ACHN (cell line): ENCODE measurements at regions not wholly inside any gene's neighbourhood (a gene's known extent, or its start where the extent isn't known, plus 50 kb on each side); places are given as distances from the start of the nearest gene placed in this dataset.
"Not testable (repeated sequence)": the region's sequence is repeated elsewhere in the genome, so short reads cannot be mapped to it uniquely, and the experiment has no call there.

Source experiments
- DNase-seq: peaks from one replicate; pipeline ENCODE4 v3.0.0-alpha.2; 2015
- in situ Hi-C: cut with HindIII; loops from 2 replicates; pipeline ENCODE4 v1.10.0; 2017; ENCODE audit warnings: low sequenced_read_pairs, low pct_ligation_motif_present, low pct_unique_long_range_greater_than_20kb

DNA sequence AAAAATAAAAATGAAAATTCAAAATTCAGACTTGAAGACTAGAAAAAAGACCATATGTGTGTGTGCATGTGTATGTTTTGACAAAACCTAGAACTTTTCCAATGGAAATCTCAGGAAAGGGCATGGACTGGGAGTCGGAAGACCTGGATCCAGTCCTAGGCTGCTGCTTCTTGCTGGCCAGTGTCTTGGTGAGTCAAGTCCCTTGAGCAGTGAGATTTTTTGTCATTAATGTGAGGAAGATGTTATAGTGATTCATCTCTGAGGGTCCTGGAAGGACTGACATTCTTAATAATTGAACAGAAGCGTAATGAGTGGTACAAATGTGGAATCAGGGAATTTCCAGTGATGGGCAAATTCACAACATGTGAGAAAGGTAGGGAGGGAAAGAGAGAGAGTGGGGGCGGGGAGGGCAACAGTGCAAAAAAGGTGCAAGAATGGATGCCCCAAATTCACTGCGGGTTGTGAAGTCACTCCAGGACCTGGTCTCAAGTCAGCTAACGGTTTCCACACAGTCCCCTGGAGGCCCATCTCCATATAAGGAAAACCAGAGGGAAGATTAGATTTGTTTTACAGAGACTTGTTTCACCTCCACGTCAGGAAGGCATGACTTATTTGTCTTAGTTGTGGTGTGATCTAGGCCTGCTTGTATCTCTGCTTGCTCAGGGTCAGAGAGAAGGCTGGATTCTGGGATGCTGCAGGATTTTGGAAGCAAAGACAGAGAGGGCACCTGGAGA, 201.7 kb downstream of the BUB3 start:
- no peak for DNase-seq
- in situ Hi-C loops = no loop called here

DNA sequence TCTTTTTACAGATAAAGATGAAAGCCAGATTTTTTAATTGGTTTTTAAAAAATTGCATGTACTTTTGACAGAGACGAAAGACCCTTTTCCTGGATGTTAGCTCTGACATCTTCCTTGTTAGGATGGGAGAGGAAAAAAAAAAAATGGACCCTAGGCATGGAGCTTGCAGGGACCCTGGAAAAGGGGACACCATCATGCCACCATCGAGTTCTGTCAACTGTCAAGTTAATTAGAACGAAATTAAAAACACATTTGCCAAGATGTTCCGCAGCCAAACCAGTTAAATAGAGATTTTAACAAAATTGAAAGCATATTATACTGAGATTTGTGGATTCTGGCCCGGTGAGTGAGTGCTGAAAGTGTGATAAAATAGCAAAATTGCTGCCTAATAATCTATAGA, 202.6 kb downstream of the BUB3 start:
- in situ Hi-C loops = no loop called here
- no peak for DNase-seq

DNA sequence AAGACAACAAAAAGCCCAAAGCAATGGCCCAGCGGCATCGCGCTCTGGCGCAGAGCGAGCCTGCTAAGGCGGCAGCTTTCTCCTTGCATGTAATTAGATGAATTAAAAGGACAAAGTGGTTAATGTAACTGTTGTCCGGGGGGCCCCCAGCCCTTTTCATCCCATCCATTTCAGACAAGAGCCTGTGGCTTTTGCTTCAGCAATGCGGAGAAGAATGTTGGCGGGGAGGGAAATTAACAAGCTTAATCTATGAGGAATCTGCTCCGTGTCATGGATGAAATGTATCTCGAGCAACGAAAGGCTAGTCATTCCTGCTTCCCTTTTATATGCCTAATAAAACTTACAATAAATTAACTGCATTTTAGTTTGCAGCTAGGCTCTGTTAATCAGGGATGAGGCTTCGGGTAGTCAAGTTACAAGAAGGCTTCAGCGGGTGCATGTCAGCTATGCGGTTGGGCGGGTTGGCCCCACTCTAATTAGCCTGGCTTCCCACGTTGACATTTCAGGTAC, 203.3 kb downstream of the BUB3 start:
- in situ Hi-C loops = no loop called here
- no peak for DNase-seq

DNA sequence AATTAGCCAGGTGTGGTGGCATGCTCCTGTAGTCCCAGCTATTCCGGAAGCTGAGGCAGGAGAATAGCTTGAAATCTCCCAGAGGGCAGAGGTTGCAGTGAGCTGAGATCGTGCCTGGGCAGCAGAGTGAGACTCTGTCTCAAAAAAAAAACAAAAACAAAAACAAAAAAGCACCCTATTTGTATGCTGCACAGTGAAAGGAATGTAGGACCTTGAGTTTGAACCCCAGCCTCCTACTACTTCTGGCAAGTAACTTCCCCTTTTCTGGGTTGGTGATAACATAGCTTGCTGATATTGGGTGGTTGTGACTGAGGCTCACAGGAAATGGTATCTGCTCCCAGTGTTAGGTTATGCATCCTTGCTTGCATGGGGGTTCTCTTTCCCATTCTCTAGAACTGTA, 205.3 kb downstream of the BUB3 start:
- in situ Hi-C loops = no loop called here
- no peak for DNase-seq

DNA sequence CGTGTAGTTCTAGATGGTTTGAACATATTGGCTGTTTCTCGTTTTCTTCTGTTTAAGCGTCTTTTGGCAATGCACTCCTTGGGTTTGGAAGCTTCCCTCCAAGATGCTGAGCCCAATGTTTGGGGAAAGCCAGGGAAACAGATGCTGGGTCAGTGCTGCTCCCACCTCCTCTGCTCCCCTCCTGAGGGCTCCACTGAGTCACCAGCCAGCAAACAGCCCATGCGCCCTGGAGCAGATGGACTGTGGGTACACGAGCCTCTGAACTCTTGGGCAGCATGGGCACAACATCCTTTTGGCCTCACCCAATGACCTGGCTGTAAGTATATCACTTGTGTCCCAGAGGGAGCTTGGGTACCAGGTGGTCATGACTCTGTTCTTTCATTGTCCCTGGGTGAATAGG, 207.6 kb downstream of the BUB3 start:
- in situ Hi-C loops = no loop called here
- DNase-seq = no peak

DNA sequence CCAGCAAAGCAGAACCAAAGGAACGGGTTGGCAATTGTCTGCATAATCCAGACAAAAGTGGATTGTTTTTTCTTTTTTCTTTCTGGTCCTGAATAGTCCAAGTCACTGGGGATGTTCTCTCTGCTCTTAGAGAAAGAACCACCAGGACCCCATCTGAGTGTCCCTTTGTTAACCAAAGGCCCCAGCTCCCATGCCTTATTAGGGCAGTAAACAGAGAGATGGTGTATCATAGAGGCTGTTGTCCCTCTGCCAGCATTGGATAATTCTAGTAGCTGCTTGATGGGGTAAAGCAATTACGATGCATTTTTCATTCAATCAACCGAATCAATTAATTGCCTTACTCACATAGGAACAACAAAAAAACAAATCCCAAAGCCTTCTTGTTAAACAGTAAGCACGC, 213.0 kb downstream of the BUB3 start:
- in situ Hi-C loops = no loop called here
- no peak for DNase-seq

DNA sequence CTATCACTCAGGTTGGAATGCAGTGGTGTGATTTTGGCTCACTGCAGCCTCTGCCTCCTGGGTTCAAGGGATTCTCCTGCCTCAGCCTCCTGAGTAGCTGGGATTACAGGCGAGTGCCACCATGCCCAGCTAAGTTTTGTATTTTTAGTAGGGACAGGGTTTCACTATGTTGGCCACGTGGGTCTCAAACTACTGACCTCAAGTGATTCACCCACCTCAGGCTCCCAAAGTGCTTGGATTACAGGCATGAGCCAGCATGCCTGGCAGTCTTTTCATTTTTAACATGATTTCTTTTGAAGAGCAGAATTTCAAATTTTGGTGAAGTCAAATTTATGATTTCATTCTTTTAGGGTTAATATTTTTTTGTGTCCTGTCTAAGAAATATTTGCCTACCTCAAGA, 217.4 kb downstream of the BUB3 start:
- in situ Hi-C loops, DNase-seq: not testable (repeated sequence)

DNA sequence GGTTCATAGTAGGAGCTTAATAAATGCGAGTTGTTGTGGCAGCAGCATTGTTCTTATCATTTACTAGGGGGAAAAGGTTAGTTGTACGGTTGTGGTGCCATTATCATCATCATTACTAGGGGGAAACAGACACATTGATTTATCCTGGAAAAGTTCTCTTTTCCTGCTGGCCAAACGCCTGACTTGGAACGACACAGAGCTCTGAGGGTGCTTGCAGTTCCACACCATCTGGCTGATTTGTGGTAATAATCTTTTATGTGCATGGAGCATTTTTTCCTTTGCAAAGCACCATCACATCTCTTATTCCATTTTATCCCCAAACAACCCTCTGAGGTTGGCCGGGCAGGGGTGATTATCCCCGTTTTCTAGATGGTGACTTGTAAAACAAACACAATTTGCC, 219.4 kb downstream of the BUB3 start:
- no peak for DNase-seq
- in situ Hi-C loops = no loop called here

DNA sequence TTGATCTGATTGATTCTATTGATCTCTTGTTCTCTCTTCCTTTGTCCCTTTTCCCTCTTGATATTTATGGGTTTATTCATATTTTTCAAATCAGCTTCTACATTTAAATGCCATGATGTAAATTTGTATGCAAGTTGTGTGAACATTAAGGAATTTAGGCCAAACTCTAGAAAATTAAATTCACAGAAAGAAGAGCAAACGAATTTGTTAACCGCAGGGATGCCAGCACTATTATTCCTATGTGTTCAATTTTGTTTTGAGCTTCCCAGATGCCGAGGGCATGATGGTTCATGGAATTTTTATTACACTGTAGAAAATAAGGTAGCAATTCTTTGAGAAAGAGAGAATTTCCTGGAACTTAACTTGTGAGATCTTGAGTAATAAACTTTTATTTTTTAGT, 220.9 kb downstream of the BUB3 start:
- no peak for DNase-seq
- in situ Hi-C loops = no loop called here

DNA sequence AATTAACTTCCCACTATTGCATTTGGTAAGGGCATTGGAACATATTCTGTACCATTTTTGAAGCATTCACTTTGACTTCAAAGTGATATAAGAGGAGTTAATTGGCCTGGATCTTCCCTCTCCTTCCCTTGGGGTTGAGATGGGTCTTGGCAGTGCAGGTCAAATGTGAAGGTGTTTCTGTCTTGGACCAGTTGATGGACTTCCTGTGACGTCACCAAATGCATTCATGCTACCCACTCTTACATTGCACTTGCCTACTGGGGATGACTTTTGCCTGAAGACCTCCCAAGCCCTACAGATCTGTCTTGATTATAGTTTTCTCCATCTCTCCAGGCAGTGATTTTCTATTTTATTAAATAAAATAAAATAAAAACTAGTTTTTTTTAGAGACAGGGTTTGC, 221.5 kb downstream of the BUB3 start:
- no peak for DNase-seq
- in situ Hi-C loops = no loop called here

DNA sequence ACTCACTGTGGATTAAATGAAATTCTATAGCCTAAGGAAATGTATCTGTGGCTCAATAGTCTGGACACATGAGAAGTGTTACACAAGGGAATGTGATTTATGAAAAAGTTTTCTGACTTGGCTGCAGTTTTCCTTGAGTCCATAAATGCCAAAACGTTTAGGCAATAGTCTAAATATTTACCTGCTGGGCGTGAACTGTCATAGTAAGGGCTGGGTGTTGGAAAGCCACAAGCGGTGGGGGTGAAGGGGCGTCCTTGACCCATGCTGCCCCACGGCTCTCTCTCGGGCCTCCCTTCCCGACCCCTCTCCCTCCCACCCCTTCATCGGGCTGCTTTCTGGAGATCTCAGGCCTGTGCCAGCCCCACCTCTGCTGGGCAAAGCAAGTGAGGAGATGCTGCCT, 223.7 kb downstream of the BUB3 start:
- DNase-seq = no peak
- in situ Hi-C loops = no loop called here

DNA sequence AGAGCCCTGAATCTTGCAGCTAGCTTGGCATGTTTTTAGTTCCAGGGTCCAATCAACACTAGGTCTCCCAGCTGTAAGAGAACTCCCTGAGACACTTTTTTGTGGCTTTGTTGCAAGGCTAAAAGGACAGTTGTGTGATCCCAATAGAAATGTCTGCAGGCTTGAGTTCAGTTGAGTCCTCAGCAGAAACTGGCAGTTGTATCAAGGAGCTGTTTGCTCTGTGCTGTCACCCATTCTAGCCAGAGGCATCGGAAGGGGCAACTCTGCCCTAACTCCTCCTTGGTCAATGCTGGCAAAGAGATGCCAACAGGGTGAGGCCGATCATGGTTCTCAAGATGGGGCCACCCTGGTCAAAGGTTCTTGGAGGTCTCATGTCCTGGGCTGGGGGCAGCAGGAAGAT, 224.1 kb downstream of the BUB3 start:
- DNase-seq = no peak
- in situ Hi-C loops = no loop called here

DNA sequence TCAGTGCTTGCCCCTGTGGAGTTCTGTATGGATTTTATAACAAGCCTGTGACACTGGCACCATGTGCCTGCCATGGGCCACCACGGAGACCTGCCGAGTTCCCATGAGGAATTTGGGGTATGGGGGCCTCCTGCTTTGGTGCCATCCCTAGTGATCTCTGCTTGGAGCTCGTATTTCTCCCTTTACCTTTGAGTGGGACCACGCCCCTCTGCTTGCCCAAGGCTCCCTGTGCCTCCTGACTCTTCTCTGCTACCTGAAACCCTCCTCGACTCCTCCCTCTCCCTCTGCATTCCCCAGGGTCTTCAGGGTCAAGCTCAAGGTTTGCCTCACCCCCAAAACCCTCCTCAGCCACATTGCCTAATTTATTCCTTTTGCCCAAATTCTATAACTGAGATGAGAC, 225.0 kb downstream of the BUB3 start:
- no peak for DNase-seq
- in situ Hi-C loops = no loop called here

DNA sequence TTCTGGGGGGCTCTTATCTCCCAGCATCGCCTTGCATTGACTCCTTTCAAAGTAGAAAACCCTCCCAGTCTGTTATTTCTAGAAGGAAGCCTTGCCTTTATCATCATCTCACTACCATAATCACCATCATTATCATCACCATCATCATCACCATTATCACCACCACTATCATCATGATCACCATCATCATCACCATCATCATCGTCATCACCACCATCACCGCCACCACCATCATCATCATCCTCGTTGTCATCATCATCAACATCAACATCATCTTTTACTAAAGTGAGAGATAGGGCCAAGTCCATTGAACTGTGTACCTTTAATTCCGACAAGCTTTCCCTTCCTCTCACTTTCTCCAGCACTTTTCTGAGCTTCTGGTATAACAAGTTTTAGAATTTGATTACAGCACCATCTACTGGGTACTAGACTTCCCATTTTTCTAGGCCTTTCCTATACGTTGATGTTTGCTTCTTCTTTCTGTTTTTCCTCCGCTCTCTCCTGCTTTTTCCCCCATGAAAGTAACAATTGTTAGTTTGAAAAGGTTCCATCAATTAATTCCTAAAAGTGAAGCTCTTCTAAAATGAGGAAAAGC, 226.4 kb downstream of the BUB3 start:
- in situ Hi-C loops = no loop called here
- peak; percentile 41 for DNase-seq

DNA sequence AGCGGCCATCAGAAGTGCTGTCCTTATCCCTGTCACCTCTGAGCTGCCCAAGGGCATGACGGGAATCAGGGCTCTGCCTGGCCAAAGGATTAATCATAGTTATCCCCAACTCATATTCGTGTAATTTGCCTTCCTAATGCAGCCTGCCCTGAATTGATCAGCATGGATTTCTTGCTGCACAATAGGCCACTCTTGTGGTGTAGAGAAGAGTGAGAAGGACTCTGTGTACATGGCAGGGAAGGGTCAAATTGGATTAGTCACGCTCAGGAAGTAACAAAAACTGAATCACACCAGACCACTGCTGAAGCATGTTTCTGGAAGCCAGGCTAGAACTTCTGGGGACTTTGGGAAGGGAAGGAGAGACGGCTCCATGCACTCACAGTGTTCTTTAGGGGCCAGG, 227.0 kb downstream of the BUB3 start:
- no peak for DNase-seq
- in situ Hi-C loops = no loop called here

DNA sequence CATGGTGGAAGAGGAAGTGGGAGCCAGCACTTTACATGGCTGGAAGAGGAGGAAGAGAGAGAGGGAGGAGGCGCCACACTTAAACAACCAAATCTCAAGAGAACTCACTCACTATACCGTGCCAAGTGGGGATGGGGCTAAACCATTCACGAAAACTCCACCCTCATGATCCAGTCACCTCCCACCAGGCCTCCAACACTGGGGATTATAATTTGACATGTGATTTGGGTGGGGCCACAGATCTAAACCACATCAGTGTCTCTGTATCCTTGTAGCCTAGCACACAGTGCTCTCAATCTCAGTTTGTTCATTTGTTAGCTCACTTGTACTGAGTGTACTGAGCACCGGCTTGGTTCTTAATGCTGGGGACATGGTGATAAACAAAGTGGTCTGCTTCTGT, 228.3 kb downstream of the BUB3 start:
- in situ Hi-C loops = no loop called here
- no peak for DNase-seq

DNA sequence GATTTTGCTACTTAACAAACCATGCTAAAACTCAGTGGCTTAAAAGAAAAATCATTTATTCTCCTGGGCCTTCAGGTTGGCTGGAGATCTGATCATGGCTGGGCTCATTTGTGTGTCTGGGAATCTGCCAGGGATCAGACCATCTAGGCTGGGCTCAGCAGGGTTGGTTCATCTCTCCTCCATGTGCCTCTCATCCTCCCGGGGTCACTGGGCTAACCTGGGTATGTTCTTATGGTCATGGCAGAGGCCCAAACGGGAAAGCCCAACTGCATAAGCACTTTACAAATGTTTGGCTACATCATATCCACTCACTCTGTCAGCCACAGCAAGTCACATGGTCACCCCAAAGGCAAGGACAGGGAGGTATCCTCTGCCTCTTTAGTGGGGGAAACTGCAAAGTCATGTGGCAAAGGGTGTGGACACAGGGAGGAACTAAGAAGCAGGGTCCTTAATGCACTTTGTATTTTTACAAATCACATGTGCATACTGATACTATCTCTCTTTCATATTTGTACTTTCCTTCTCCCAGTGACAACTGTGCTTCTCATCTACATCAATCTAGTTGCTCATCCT, 231.4 kb downstream of the BUB3 start:
- no peak for DNase-seq

DNA sequence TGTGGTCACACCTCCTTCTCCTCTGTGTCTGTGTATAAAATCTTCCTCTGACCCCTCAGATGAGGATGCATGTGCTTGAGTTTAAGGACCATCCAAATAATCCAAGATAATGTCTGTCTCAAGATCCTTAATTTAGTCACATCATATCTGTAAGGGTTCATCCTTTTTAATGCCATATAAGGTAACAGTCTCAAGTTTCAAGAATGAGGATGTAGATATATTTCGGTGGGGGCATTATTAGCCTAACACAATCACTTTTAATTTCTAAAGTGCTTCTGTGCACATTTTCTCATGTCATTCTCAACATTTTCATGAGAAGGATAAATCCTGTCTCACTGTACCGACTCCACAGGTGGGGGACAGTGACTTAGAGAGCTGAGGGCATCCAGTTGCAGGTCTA, 235.3 kb downstream of the BUB3 start:
- DNase-seq = no peak
- in situ Hi-C loops = no loop called here

More for the DNA sequence above, 231.4 kb downstream of the BUB3 start:
- in situ Hi-C loops = no loop called here

DNA sequence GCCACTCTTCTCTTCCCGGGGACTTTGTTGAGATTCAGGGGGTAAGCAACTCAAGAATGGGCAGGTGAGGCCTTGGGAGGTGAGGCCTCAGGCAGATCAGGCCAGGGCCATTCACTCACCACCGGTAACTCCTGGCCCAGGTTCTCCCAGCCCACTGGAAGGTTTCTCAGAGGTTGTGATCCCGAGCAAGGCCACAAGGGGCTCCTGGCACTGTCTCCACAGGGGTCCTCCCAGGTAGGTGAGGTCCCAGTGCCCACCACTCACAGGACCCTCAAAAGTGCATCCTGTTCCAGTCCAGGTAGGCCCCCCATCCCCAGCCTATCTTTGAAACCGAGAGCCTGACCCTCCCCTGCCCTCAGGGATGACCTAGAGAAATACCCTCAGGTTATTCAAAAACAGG, 236.1 kb downstream of the BUB3 start:
- in situ Hi-C loops = no loop called here
- no peak for DNase-seq

DNA sequence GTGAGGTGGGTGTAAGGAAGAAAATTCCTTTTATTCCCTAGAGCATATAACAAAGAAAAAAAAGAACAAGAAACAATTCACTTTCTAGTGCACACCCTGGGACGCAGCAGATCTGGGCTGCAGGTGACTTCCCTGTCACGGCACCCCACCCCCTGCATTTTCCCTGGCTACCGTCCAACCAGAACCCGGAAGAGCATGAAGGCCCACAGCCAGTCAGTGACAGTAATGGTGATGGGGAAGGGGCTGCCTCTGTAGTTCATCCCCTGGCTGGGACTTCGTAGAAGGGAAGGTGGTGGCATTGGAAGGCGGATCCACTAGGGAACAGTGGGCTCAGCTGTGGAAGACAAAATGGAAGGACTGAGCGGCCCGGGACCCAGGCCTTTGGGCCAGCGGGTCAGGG, 236.7 kb downstream of the BUB3 start:
- DNase-seq = no peak
- in situ Hi-C loops = no loop called here
